ENCODE measurements at regions not wholly inside any gene's neighbourhood (a gene's known extent, or its start where the extent isn't known, plus 50 kb on each side); places are given as distances from the start of the nearest gene placed in this dataset.

GRCh38 chr4:181619651-181620050 is 623.6 kb upstream of the TENM3 start:
- no peak for TF ChIP-seq CEBPB (IDR thresholded peaks at IDR 0.05; ENCODE audit: low read depth)
- no peak for TF ChIP-seq CTCF (IDR thresholded peaks at IDR 0.05 in 2 of 3, conservative IDR thresholded peaks at IDR 0.05 in 1 of 3; ENCODE audit: borderline replicate concordance in 1 of 3, insufficient read depth in 1 of 3, low read depth in 2 of 3, low read length in 2 of 3)
- TF ChIP-seq EGR1 (IDR thresholded peaks at IDR 0.05; ENCODE audit: low read depth), result no peak
- TF ChIP-seq POLR2AphosphoS5 (IDR thresholded peaks at IDR 0.05; ENCODE audit: low read depth, low read length), result no peak

All from HCT116 (cell line).